ENCODE measurements at regions not wholly inside any gene's neighbourhood (a gene's known extent, or its start where the extent isn't known, plus 50 kb on each side); places are given as distances from the start of the nearest gene placed in this dataset.

GRCh38 chr13:107133950-107134349 lies 566.0 kb upstream of the ARGLU1 start:
- Histone ChIP-seq H3K9ac (ENCODE audit: low read length) (no peak overlapping the region), H3K27me3 (ENCODE audit: insufficient read depth, low read length) (no peaks in the 10 kb centered on the region), H3K36me3 (ENCODE audit: control insufficient read depth in 1 of 2, insufficient read depth in 2 of 2, low read length in 2 of 2) (no peaks in the 10 kb centered on the region), H4K20me1 (ENCODE audit: insufficient read depth) (no peaks in the 10 kb centered on the region), H3K4me3 (replicated peaks in 1 of 2; ENCODE audit: low read depth in 1 of 2, low read length in 2 of 2) (no peak overlapping the region), H3K4me1 (ENCODE audit: control insufficient read depth in 1 of 2, insufficient read depth in 2 of 2, low read length in 2 of 2) (no peaks in the 10 kb centered on the region), H3K27ac (ENCODE audit: low read depth, low read length) (no peak overlapping the region), H3K9me3 (ENCODE audit: control insufficient read depth in 1 of 2, insufficient read depth in 1 of 2, low read depth in 1 of 2, low read length in 2 of 2) (peaks cover 0 to 9% of the 10 kb centered on the region in 2 experiments; a peak in 2 of 4 replicates), H3K79me2 (ENCODE audit: insufficient read depth, low read length) (no peaks in the 10 kb centered on the region), H3K9me2 (ENCODE audit: insufficient read depth) (no peaks in the 10 kb centered on the region), H3K4me2 (ENCODE audit: low read length) (no peak overlapping the region), H2AFZ (ENCODE audit: low read depth, low read length, poor library complexity, severe bottlenecking) (no peak overlapping the region)
- no peak for ATAC-seq
- TF ChIP-seq ELF1 (IDR thresholded peaks at IDR 0.05; ENCODE audit: borderline replicate concordance, low read depth) (no peak), SRF (IDR thresholded peaks at IDR 0.05; ENCODE audit: low read depth) (no peak), POLR2A (IDR thresholded peaks at IDR 0.05; ENCODE audit: borderline replicate concordance, extremely low read depth, insufficient read depth, insufficient read length) (no peak), SIN3A (IDR thresholded peaks at IDR 0.05; ENCODE audit: low read depth) (no peak), POLR2AphosphoS5 (IDR thresholded peaks at IDR 0.05; ENCODE audit: low read depth, low read length) (no peak)
- RAD21 ChIA-PET (ENCODE audit: low non-redundant PET in 1 of 2, low total read pairs in 2 of 2, uncharacterized antibody in 2 of 2, unreplicated experiment in 2 of 2): no interaction called here
- POLR2A ChIA-PET: no interaction called here
- intact Hi-C loops (cut with micrococcal nuclease): no loop called here
- BruUV-seq (replicated peaks): no TSS peak
- DNase-seq (ENCODE audit: low read depth, low spot score): no peak
- CTCF ChIA-PET: no interaction called here

GRCh38 chr13:107130566-107130965 lies 562.6 kb upstream of the ARGLU1 start:
- ChIA-PET POLR2A (no interaction called here), CTCF (no interaction called here)

More at GRCh38 chr13:107130566-107130965, 562.6 kb upstream of the ARGLU1 start:
- Histone ChIP-seq H2AFZ (ENCODE audit: low read depth, low read length, poor library complexity, severe bottlenecking) (no peak overlapping the region), H3K4me3 (replicated peaks in 1 of 2; ENCODE audit: low read depth in 1 of 2, low read length in 2 of 2) (no peak overlapping the region), H3K9ac (ENCODE audit: low read length) (no peak overlapping the region), H3K4me2 (ENCODE audit: low read length) (no peak overlapping the region), H3K9me3 (ENCODE audit: control insufficient read depth in 1 of 2, insufficient read depth in 1 of 2, low read depth in 1 of 2, low read length in 2 of 2) (peaks cover 0 to 5% of the 10 kb centered on the region in 2 experiments; a peak in 1 of 4 replicates), H3K27me3 (ENCODE audit: insufficient read depth, low read length) (no peaks in the 10 kb centered on the region), H3K79me2 (ENCODE audit: insufficient read depth, low read length) (no peaks in the 10 kb centered on the region), H3K9me2 (ENCODE audit: insufficient read depth) (no peaks in the 10 kb centered on the region), H4K20me1 (ENCODE audit: insufficient read depth) (no peaks in the 10 kb centered on the region), H3K4me1 (ENCODE audit: control insufficient read depth in 1 of 2, insufficient read depth in 2 of 2, low read length in 2 of 2) (no peaks in the 10 kb centered on the region), H3K27ac (ENCODE audit: low read depth, low read length) (no peak overlapping the region), H3K36me3 (ENCODE audit: control insufficient read depth in 1 of 2, insufficient read depth in 2 of 2, low read length in 2 of 2) (no peaks in the 10 kb centered on the region)
- no peak for TF ChIP-seq ZNF274 (IDR thresholded peaks at IDR 0.05; ENCODE audit: low read depth, low read length)
- no peak for TF ChIP-seq EZH2phosphoT487 (IDR thresholded peaks at IDR 0.05; ENCODE audit: borderline replicate concordance)
- no peak for TF ChIP-seq EZH2 (IDR thresholded peaks at IDR 0.05)
- no peak for TF ChIP-seq FOSL1 (IDR thresholded peaks at IDR 0.05; ENCODE audit: low read depth)
- TF ChIP-seq CBX3 (IDR thresholded peaks at IDR 0.05; ENCODE audit: low read depth): no peak
- TF ChIP-seq POLR2A (IDR thresholded peaks at IDR 0.05; ENCODE audit: borderline replicate concordance, extremely low read depth, insufficient read depth, insufficient read length): no peak
- no peak for TF ChIP-seq SP1 (IDR thresholded peaks at IDR 0.05; ENCODE audit: low read depth)
- TF ChIP-seq MAX (IDR thresholded peaks at IDR 0.05): no peak
- TF ChIP-seq REST (IDR thresholded peaks at IDR 0.05; ENCODE audit: low read depth): no peak
- no peak for TF ChIP-seq CTCF (IDR thresholded peaks at IDR 0.05 in 2 of 3, conservative IDR thresholded peaks at IDR 0.05 in 1 of 3; ENCODE audit: borderline replicate concordance in 1 of 3, insufficient read depth in 1 of 3, low read depth in 2 of 3, low read length in 2 of 3)
- no peak for TF ChIP-seq POLR2AphosphoS5 (IDR thresholded peaks at IDR 0.05; ENCODE audit: low read depth, low read length)
- RAD21 ChIA-PET (ENCODE audit: low non-redundant PET in 1 of 2, low total read pairs in 2 of 2, uncharacterized antibody in 2 of 2, unreplicated experiment in 2 of 2): no interaction called here
- no TSS peak for BruUV-seq (replicated peaks)
- no peak for DNase-seq (ENCODE audit: low read depth, low spot score)
- intact Hi-C loops (cut with micrococcal nuclease): no loop called here
- no peak for ATAC-seq
